Esophagus (tissue), 2 donors: ENCODE measurements at regions not wholly inside any gene's neighbourhood (a gene's known extent, or its start where the extent isn't known, plus 50 kb on each side); places are given as distances from the start of the nearest gene placed in this dataset.

Experiments used
- H3K27ac ChIP-seq, 2 donors: one replicate each; pipeline ENCODE4 v1.5.1; 2013; ENCODE audit warnings: low read depth in 2 of 2, mild to moderate bottlenecking in 2 of 2, inconsistent platforms in 1 of 2, low read length in 1 of 2, moderate library complexity in 1 of 2
- H3K27me3 ChIP-seq, 2 donors: one replicate each; pipeline ENCODE4 v1.6.1; 2013; ENCODE audit warnings: low read length in 2 of 2, control low read depth in 1 of 2, mild to moderate bottlenecking in 1 of 2; ENCODE audit not compliant: insufficient read depth in 2 of 2, control insufficient read depth in 1 of 2
- H3K36me3 ChIP-seq, 2 donors: one replicate each; pipeline ENCODE4 v1.6.1; 2013; ENCODE audit warnings: low read length in 1 of 2; ENCODE audit not compliant: control insufficient read depth in 2 of 2, insufficient read depth in 2 of 2
- H3K4me1 ChIP-seq, 2 donors: one replicate each; pipeline ENCODE4 v1.6.1; 2013; ENCODE audit warnings: low read length in 1 of 2; ENCODE audit not compliant: control insufficient read depth in 2 of 2, insufficient read depth in 2 of 2
- H3K4me3 ChIP-seq, 2 donors: one replicate each; pipeline ENCODE4 v1.5.1; 2013; ENCODE audit warnings: low read length in 2 of 2, mild to moderate bottlenecking in 2 of 2, low read depth in 1 of 2, moderate library complexity in 1 of 2
- H3K9me3 ChIP-seq, 2 donors: one replicate each; pipeline ENCODE4 v1.6.1; 2013; ENCODE audit warnings: mild to moderate bottlenecking in 2 of 2, low read depth in 1 of 2, low read length in 1 of 2, moderate library complexity in 1 of 2; ENCODE audit not compliant: control insufficient read depth in 2 of 2, insufficient read depth in 1 of 2
- WGBS, 2 donors: extraction: QIAGEN DNeasy Blood & Tissue Kit; methylation state at CpG; one replicate each; pipeline ENCODE4 v1.1.7; 2013; 5-methylcytosine and 5-hydroxymethylcytosine counted together
- donor health status: healthy with polysubstance abuse.
- donor health status: Bipolar disorder and iron deficiency.

GRCh38 chr17:79218175-79218824 is 143.7 kb downstream of the ENGASE start:
- Histone ChIP-seq H3K27me3 (peaks cover 0 to 1% of the 10 kb centered on the region in 2 donors), H3K27ac (no peak overlapping the region), H3K36me3 (no peaks in the 10 kb centered on the region), H3K4me3 (no peak overlapping the region), H3K4me1 (peaks cover 0 to 2% of the 10 kb centered on the region in 2 donors), H3K9me3 (no peaks in the 10 kb centered on the region)
- WGBS, 2 donors: 68 to 74% methylated on average over 19 of the region's 19 CpGs

GRCh38 chr17:79217473-79218135 is 143.0 kb downstream of the ENGASE start:
- no peaks in the 10 kb centered on the region for H3K9me3 ChIP-seq
- no peaks in the 10 kb centered on the region for H3K27me3 ChIP-seq
- no peak overlapping the region for H3K4me3 ChIP-seq
- no peak overlapping the region for H3K27ac ChIP-seq
- no peaks in the 10 kb centered on the region for H3K36me3 ChIP-seq
- H3K4me1 ChIP-seq: peaks cover 0 to 2% of the 10 kb centered on the region in 2 donors
- whole genome bisulfite sequencing, 2 donors: 38 to 41% methylated on average over 12 of the region's 12 CpGs

GRCh38 chr17:79216826-79217225 is 142.2 kb downstream of the ENGASE start:
- Histone ChIP-seq H3K9me3 (no peaks in the 10 kb centered on the region), H3K36me3 (no peaks in the 10 kb centered on the region), H3K27ac (no peak overlapping the region), H3K27me3 (no peaks in the 10 kb centered on the region), H3K4me1 (peaks cover 0 to 2% of the 10 kb centered on the region in 2 donors), H3K4me3 (no peak overlapping the region)
- WGBS, 2 donors: 60 to 61% methylated on average over 6 of the region's 6 CpGs

GRCh38 chr17:79216391-79216790 is 141.8 kb downstream of the ENGASE start:
- Histone ChIP-seq H3K4me1 (peaks cover 0 to 2% of the 10 kb centered on the region in 2 donors), H3K27ac (no peak overlapping the region), H3K4me3 (no peak overlapping the region), H3K36me3 (no peaks in the 10 kb centered on the region), H3K27me3 (no peaks in the 10 kb centered on the region), H3K9me3 (no peaks in the 10 kb centered on the region)
- WGBS, 2 donors: 57 to 74% methylated on average over 5 to 6 of the region's 6 CpGs

- 69 to 81% methylated on average over 13 of the region's 13 CpGs for WGBS, 2 donors
These were observed 141.0 kb downstream of the ENGASE start for GRCh38 chr17:79215631-79216030.

GRCh38 chr17:79214940-79215604 is 140.4 kb downstream of the ENGASE start:
- H3K36me3 ChIP-seq: no peaks in the 10 kb centered on the region
- no peaks in the 10 kb centered on the region for H3K27me3 ChIP-seq
- H3K4me3 ChIP-seq: no peak overlapping the region
- H3K9me3 ChIP-seq: no peaks in the 10 kb centered on the region
- no peaks in the 10 kb centered on the region for H3K4me1 ChIP-seq
- no peak overlapping the region for H3K27ac ChIP-seq
- WGBS, 2 donors: 26 to 31% methylated on average over 20 of the region's 20 CpGs

More at GRCh38 chr17:79215631-79216030, 141.0 kb downstream of the ENGASE start:
- H3K27ac ChIP-seq: no peak overlapping the region
- H3K36me3 ChIP-seq: no peaks in the 10 kb centered on the region
- no peak overlapping the region for H3K4me3 ChIP-seq
- no peaks in the 10 kb centered on the region for H3K27me3 ChIP-seq
- H3K9me3 ChIP-seq: no peaks in the 10 kb centered on the region
- H3K4me1 ChIP-seq: no peaks in the 10 kb centered on the region

GRCh38 chr17:79214459-79214858 is 139.8 kb downstream of the ENGASE start:
- Histone ChIP-seq H3K27ac (no peak overlapping the region), H3K27me3 (no peaks in the 10 kb centered on the region), H3K4me1 (no peaks in the 10 kb centered on the region), H3K9me3 (no peaks in the 10 kb centered on the region), H3K4me3 (no peak overlapping the region), H3K36me3 (no peaks in the 10 kb centered on the region)
- WGBS, 2 donors: 46 to 53% methylated on average over 4 of the region's 4 CpGs

GRCh38 chr17:79213305-79213704 is 138.7 kb downstream of the ENGASE start:
- Histone ChIP-seq H3K27me3 (no peaks in the 10 kb centered on the region), H3K4me1 (no peaks in the 10 kb centered on the region), H3K4me3 (no peak overlapping the region), H3K9me3 (no peaks in the 10 kb centered on the region), H3K27ac (no peak overlapping the region), H3K36me3 (no peaks in the 10 kb centered on the region)
- 71 to 84% methylated on average over 10 of the region's 10 CpGs for WGBS, 2 donors

GRCh38 chr17:79212149-79213087 is 137.8 kb downstream of the ENGASE start:
- no peaks in the 10 kb centered on the region for H3K9me3 ChIP-seq
- no peaks in the 10 kb centered on the region for H3K36me3 ChIP-seq
- no peaks in the 10 kb centered on the region for H3K4me1 ChIP-seq
- WGBS, 2 donors: 45 to 46% methylated on average over 15 of the region's 15 CpGs
- H3K4me3 ChIP-seq: no peak overlapping the region
- no peaks in the 10 kb centered on the region for H3K27me3 ChIP-seq
- no peak overlapping the region for H3K27ac ChIP-seq
